Parathyroid adenoma (tissue), 2 donors: ENCODE measurements at regions not wholly inside any gene's neighbourhood (a gene's known extent, or its start where the extent isn't known, plus 50 kb on each side); places are given as distances from the start of the nearest gene placed in this dataset.

ENCODE experiments used
- H2AFZ ChIP-seq: fragments of 300-600 bp; sonication (generic); one replicate; pipeline ENCODE4 v1.7.0; 2017; ENCODE audit warnings: antibody characterized with exemption, mild to moderate bottlenecking
- H3K27ac ChIP-seq: fragments of 300-600 bp; sonication (generic); one replicate; pipeline ENCODE4 v1.7.0; 2017
- H3K27me3 ChIP-seq: fragments of 300-600 bp; sonication (generic); one replicate; pipeline ENCODE4 v1.7.0; 2017; ENCODE audit warnings: low read length; ENCODE audit not compliant: control insufficient read depth, insufficient read depth
- H3K36me3 ChIP-seq: fragments of 300-600 bp; sonication (generic); one replicate; pipeline ENCODE4 v1.7.0; 2017; ENCODE audit warnings: low read length; ENCODE audit not compliant: control insufficient read depth, insufficient read depth
- H3K4me1 ChIP-seq: fragments of 300-600 bp; sonication (generic); one replicate; pipeline ENCODE4 v1.7.0; 2017; ENCODE audit warnings: control low read depth
- H3K4me2 ChIP-seq: fragments of 300-600 bp; sonication (generic); one replicate; pipeline ENCODE4 v1.7.0; 2017; ENCODE audit warnings: low read length
- H3K4me3 ChIP-seq: fragments of 300-600 bp; sonication (generic); one replicate; pipeline ENCODE4 v1.7.0; 2017; ENCODE audit warnings: low read depth, low read length
- H3K79me2 ChIP-seq: fragments of 300-600 bp; sonication (generic); one replicate; pipeline ENCODE4 v1.7.0; 2017; ENCODE audit warnings: control low read depth
- H3K9ac ChIP-seq: fragments of 300-600 bp; sonication (generic); one replicate; pipeline ENCODE4 v1.7.0; 2017; ENCODE audit warnings: mild to moderate bottlenecking
- H3K9me3 ChIP-seq: fragments of 300-600 bp; sonication (generic); one replicate; pipeline ENCODE4 v1.7.0; 2017; ENCODE audit warnings: low read length; ENCODE audit not compliant: control insufficient read depth
- CTCF ChIP-seq: fragments of 300-600 bp; sonication (generic); IDR thresholded peaks from one replicate; pipeline ENCODE4 v1.7.0; 2017; ENCODE audit warnings: antibody characterized with exemption, mild to moderate bottlenecking
- donor health status: primary hyperparathyroidism.

GRCh38 chr10:130867446-130868194 lies 443.9 kb downstream of the TCERG1L start:
- H2AFZ ChIP-seq = no peak overlapping the region
- TF ChIP-seq CTCF = no peak

GRCh38 chr10:130869179-130869841 lies 442.2 kb downstream of the TCERG1L start:
- no peak overlapping the region for H3K4me2 ChIP-seq
- H3K79me2 ChIP-seq = no peaks in the 10 kb centered on the region
- no peak overlapping the region for H2AFZ ChIP-seq
- H3K4me1 ChIP-seq = peaks cover 8% of the 10 kb centered on the region
- no peaks in the 10 kb centered on the region for H3K9me3 ChIP-seq
- TF ChIP-seq CTCF = no peak
- H3K4me3 ChIP-seq = no peak overlapping the region
- H3K9ac ChIP-seq = no peak overlapping the region
- no peak overlapping the region for H3K27ac ChIP-seq
- H3K36me3 ChIP-seq = no peaks in the 10 kb centered on the region
- peaks cover 3% of the 10 kb centered on the region for H3K27me3 ChIP-seq

More at GRCh38 chr10:130867446-130868194, 443.9 kb downstream of the TCERG1L start:
- Histone ChIP-seq H3K4me3 (no peak overlapping the region), H3K9ac (no peak overlapping the region), H3K4me2 (no peak overlapping the region), H3K9me3 (no peaks in the 10 kb centered on the region), H3K79me2 (no peaks in the 10 kb centered on the region), H3K36me3 (no peaks in the 10 kb centered on the region), H3K27me3 (peaks cover 3% of the 10 kb centered on the region), H3K4me1 (peaks cover 8% of the 10 kb centered on the region), H3K27ac (no peak overlapping the region)

- H3K4me2 ChIP-seq = no peak overlapping the region
- H3K4me3 ChIP-seq = no peak overlapping the region
Measured at GRCh38 chr10:130871406-130871805, 440.1 kb downstream of the TCERG1L start.

GRCh38 chr10:130873636-130874035 lies 437.9 kb downstream of the TCERG1L start:
- Histone ChIP-seq H3K9me3 (no peaks in the 10 kb centered on the region), H2AFZ (no peak overlapping the region), H3K79me2 (no peaks in the 10 kb centered on the region), H3K36me3 (no peaks in the 10 kb centered on the region), H3K27me3 (peaks cover 3% of the 10 kb centered on the region), H3K27ac (no peak overlapping the region), H3K9ac (no peak overlapping the region), H3K4me1 (peaks cover 7% of the 10 kb centered on the region), H3K4me2 (no peak overlapping the region), H3K4me3 (no peak overlapping the region)
- no peak for TF ChIP-seq CTCF

More at GRCh38 chr10:130871406-130871805, 440.1 kb downstream of the TCERG1L start:
- H3K79me2 ChIP-seq = no peaks in the 10 kb centered on the region
- no peak overlapping the region for H3K9ac ChIP-seq
- H2AFZ ChIP-seq = no peak overlapping the region
- no peaks in the 10 kb centered on the region for H3K4me1 ChIP-seq
- H3K27ac ChIP-seq = no peak overlapping the region
- TF ChIP-seq CTCF = no peak
- peaks cover 3% of the 10 kb centered on the region for H3K27me3 ChIP-seq
- H3K9me3 ChIP-seq = no peaks in the 10 kb centered on the region
- no peaks in the 10 kb centered on the region for H3K36me3 ChIP-seq
